GM12878 (cell line): ENCODE measurements at regions not wholly inside any gene's neighbourhood (a gene's known extent, or its start where the extent isn't known, plus 50 kb on each side); places are given as distances from the start of the nearest gene placed in this dataset.

Experiments used
- ATAC-seq: fragments of 200-7000 bp; cut with Tn5 transposase; 3 replicates; pipeline ENCODE4 v1.9.1; 2020; ENCODE audit warnings: mild to moderate bottlenecking, moderate library complexity
- BruUV-seq: library from RNA; stranded (reverse); fragments of 400-500 nt; replicated peaks from 2 replicates; lab custom pipeline; 2021; lab: Mats Ljungman, UMichigan
- CTCF ChIA-PET: fragments of 300-600 bp; sonication (Branson Sonifier 250); formaldehyde crosslinking; extraction: SDS; loops from one replicate; lab custom pipeline; 2021; ENCODE audit warnings: inconsistent platforms; lab: Yijun Ruan, JAX
- POLR2A ChIA-PET: fragments of 350-600 bp; formaldehyde crosslinking; extraction: SDS; loops from one replicate; lab custom pipeline; 2021; ENCODE audit warnings: inconsistent platforms; lab: Charles Lee
- RAD21 ChIA-PET: fragments of 300-600 bp; sonication (Branson Sonifier 250); formaldehyde crosslinking; loops from one replicate; lab custom pipeline; 2023; ENCODE audit warnings: antibody characterized with exemption; ENCODE audit not compliant: unreplicated experiment; lab: Charles Lee
- SMC1A ChIA-PET: fragments of 300-600 bp; sonication (Branson Sonifier 250); formaldehyde crosslinking; loops from one replicate; lab custom pipeline; 2023; ENCODE audit not compliant: unreplicated experiment, uncharacterized antibody; lab: Charles Lee
- DNase-seq: peaks from one replicate; pipeline ENCODE4 v3.0.0-alpha.2; 2011; ENCODE audit warnings: low read depth, low spot score
- FAIRE-seq: peaks from 3 replicates; lab custom pipeline; 2011; peaks lifted over from hg19 to GRCh38; lab: Jason Lieb, UNC
- H2AFZ ChIP-seq: 2 replicates; pipeline ENCODE4 v1.6.0; 2011; ENCODE audit warnings: low read depth, low read length, control low read depth; ENCODE audit not compliant: control insufficient read depth
- H3K27ac ChIP-seq: 2 replicates; pipeline ENCODE4 v1.5.1; 2011; ENCODE audit warnings: control low read depth; ENCODE audit not compliant: control insufficient read depth, insufficient read depth
- H3K27me3 ChIP-seq, 2 experiments: replicated peaks in 1 of 2; 2 replicates each; pipeline versions ENCODE4 v1.6.0 to v1.6.1; 2011; ENCODE audit warnings: low read length in 1 of 2; ENCODE audit not compliant: control insufficient read depth in 2 of 2, insufficient read depth in 2 of 2
- H3K36me3 ChIP-seq, 2 experiments: 2 replicates each; pipeline ENCODE4 v1.5.1; 2011; ENCODE audit warnings: low read length in 1 of 2; ENCODE audit not compliant: control insufficient read depth in 2 of 2, insufficient read depth in 2 of 2
- H3K4me1 ChIP-seq: 2 replicates; pipeline ENCODE4 v1.6.1; 2011; ENCODE audit warnings: mild to moderate bottlenecking, low read length, moderate library complexity, mixed read lengths; ENCODE audit not compliant: control insufficient read depth, insufficient read depth
- H3K4me2 ChIP-seq: 2 replicates; pipeline ENCODE4 v1.6.0; 2011; ENCODE audit warnings: control low read depth; ENCODE audit not compliant: control insufficient read depth, insufficient read depth
- H3K4me3 ChIP-seq: fragments of 200-600 bp; sonication (generic); 2 replicates; pipeline ENCODE4 v1.5.1; 2016
- H3K79me2 ChIP-seq: 2 replicates; pipeline ENCODE4 v1.6.0; 2011; ENCODE audit warnings: low read length; ENCODE audit not compliant: control insufficient read depth, insufficient read depth
- H3K9ac ChIP-seq: 2 replicates; pipeline ENCODE4 v1.8.0; 2011; ENCODE audit warnings: low read length, control low read depth, mixed read lengths; ENCODE audit not compliant: control insufficient read depth, insufficient read depth
- H3K9me3 ChIP-seq: replicated peaks from 3 replicates; pipeline ENCODE4 v1.5.1; 2011; ENCODE audit warnings: mild to moderate bottlenecking, low read length; ENCODE audit not compliant: control insufficient read depth, insufficient read depth
- H4K20me1 ChIP-seq: 2 replicates; pipeline ENCODE4 v1.6.0; 2011; ENCODE audit not compliant: control insufficient read depth, insufficient read depth
- ASH2L ChIP-seq: fragments of 300-600, 200-600 bp; sonication (generic); IDR thresholded peaks from 2 replicates; pipeline ENCODE4 v1.6.1; 2017; ENCODE audit warnings: low read depth, mild to moderate bottlenecking, borderline replicate concordance
- BHLHE40 ChIP-seq, 2 experiments: fragments of 450-650 bp in 1 of 2; IDR thresholded peaks; 2 replicates each; pipeline ENCODE4 v1.6.1; 2011 to 2017; ENCODE audit warnings: low read depth in 2 of 2, borderline replicate concordance in 1 of 2, improper control_type of control experiment in 1 of 2, low read length in 1 of 2, mild to moderate bottlenecking in 1 of 2
- BMI1 ChIP-seq: fragments of 450-650 bp; IDR thresholded peaks from 2 replicates; pipeline ENCODE4 v1.6.1; 2016; ENCODE audit warnings: mild to moderate bottlenecking, moderate library complexity, borderline replicate concordance
- EED ChIP-seq: sonication (generic); IDR thresholded peaks from 2 replicates; pipeline ENCODE4 v1.6.1; 2016; ENCODE audit warnings: antibody characterized with exemption, low read depth
- IKZF1 ChIP-seq: fragments of 450-650 bp; conservative IDR thresholded peaks from 2 replicates; pipeline ENCODE4 v1.6.1; 2017; ENCODE audit warnings: antibody characterized with exemption, mild to moderate bottlenecking
- IKZF2 ChIP-seq, 2 experiments: fragments of 450-650 bp; IDR thresholded peaks; 2 replicates each; pipeline ENCODE4 v1.6.1; 2017; ENCODE audit warnings: mild to moderate bottlenecking in 2 of 2, moderate library complexity in 2 of 2
- KLF5 ChIP-seq: fragments of 450-650 bp; IDR thresholded peaks from 2 replicates; pipeline ENCODE4 v1.6.1; 2014; ENCODE audit warnings: mild to moderate bottlenecking; ENCODE audit not compliant: partially characterized antibody
- MAX ChIP-seq: IDR thresholded peaks from 2 replicates; pipeline ENCODE4 v1.6.1; 2012; ENCODE audit warnings: low read depth, low read length, improper control_type of control experiment
- MYC ChIP-seq: IDR thresholded peaks from 2 replicates; pipeline ENCODE4 v1.6.1; 2011; ENCODE audit warnings: mild to moderate bottlenecking, low read length, moderate library complexity, inconsistent platforms; ENCODE audit not compliant: insufficient read depth, insufficient replicate concordance, insufficient read length, severe bottlenecking
- RBBP5 ChIP-seq: fragments of 200-600 bp; sonication (generic); conservative IDR thresholded peaks from 2 replicates; pipeline ENCODE4 v1.6.1; 2016
- REST ChIP-seq: IDR thresholded peaks from 2 replicates; pipeline ENCODE4 v1.6.1; 2012; ENCODE audit warnings: mild to moderate bottlenecking, low read depth, low read length
- RUNX3 ChIP-seq: IDR thresholded peaks from 2 replicates; pipeline ENCODE4 v1.6.1; 2012; ENCODE audit warnings: low read length, inconsistent platforms
- SMC3 ChIP-seq: IDR thresholded peaks from 2 replicates; pipeline ENCODE4 v1.6.1; 2011; ENCODE audit warnings: low read length, improper control_type of control experiment, borderline replicate concordance
- SUZ12 ChIP-seq: fragments of 200-600 bp; sonication (generic); IDR thresholded peaks from one replicate; pipeline ENCODE4 v1.6.1; 2018; ENCODE audit warnings: antibody characterized with exemption, mild to moderate bottlenecking; ENCODE audit not compliant: unreplicated experiment
- TAF1 ChIP-seq: IDR thresholded peaks from 2 replicates; pipeline ENCODE4 v1.6.1; 2011; ENCODE audit warnings: mild to moderate bottlenecking, low read depth, low read length, borderline replicate concordance
- TCF12 ChIP-seq: IDR thresholded peaks from 2 replicates; pipeline ENCODE4 v1.6.1; 2011; ENCODE audit warnings: low read depth, mild to moderate bottlenecking, low read length
- ZBTB33 ChIP-seq: fragments of 450-650 bp; IDR thresholded peaks from 2 replicates; pipeline ENCODE4 v1.6.1; 2017; ENCODE audit warnings: mild to moderate bottlenecking
- ZNF217 ChIP-seq: fragments of 450-650 bp; IDR thresholded peaks from 2 replicates; pipeline ENCODE4 v1.6.1; 2017; ENCODE audit warnings: antibody characterized with exemption, mild to moderate bottlenecking
- ZSCAN29 ChIP-seq: fragments of 450-650 bp; IDR thresholded peaks from 2 replicates; pipeline ENCODE4 v1.6.1; 2017; ENCODE audit warnings: mild to moderate bottlenecking, moderate library complexity
- ZZZ3 ChIP-seq: IDR thresholded peaks from 2 replicates; pipeline ENCODE4 v1.6.1; 2011; ENCODE audit warnings: low read depth; ENCODE audit not compliant: control insufficient read depth, insufficient read length
- WGBS: methylation state at CpG from one replicate; pipeline ENCODE4 v1.1.6; 2016; ENCODE audit warnings: low lambda C conversion rate; ENCODE audit not compliant: insufficient replicate concordance, insufficient coverage; ENCODE audit errors: missing lambda C conversion rate; 5-methylcytosine and 5-hydroxymethylcytosine counted together
- in situ Hi-C: fragments of 300-500 bp; cut with MboI; formaldehyde crosslinking; loops from 9 replicates; pipeline ENCODE4 v1.14.3; 2018; ENCODE audit warnings: mixed read lengths
- intact Hi-C: fragments of 100-400 bp; cut with micrococcal nuclease; formaldehyde crosslinking; loops from one replicate; pipeline ENCODE4 v1.14.2; 2022; ENCODE audit not compliant: unreplicated experiment

- no peak for TF ChIP-seq REST
- no peak for TF ChIP-seq KLF5
- no peak for TF ChIP-seq IKZF2 (IDR thresholded peaks at IDR 0.05)
- no peak for TF ChIP-seq RUNX3
- TF ChIP-seq TAF1: no peak
- TF ChIP-seq MYC: no peak
- TF ChIP-seq, all 136 proteins: peak for 0
Observed at GRCh38 chr9:91090130-91090410, 271.6 kb downstream of the AUH start (continued).

DNA sequence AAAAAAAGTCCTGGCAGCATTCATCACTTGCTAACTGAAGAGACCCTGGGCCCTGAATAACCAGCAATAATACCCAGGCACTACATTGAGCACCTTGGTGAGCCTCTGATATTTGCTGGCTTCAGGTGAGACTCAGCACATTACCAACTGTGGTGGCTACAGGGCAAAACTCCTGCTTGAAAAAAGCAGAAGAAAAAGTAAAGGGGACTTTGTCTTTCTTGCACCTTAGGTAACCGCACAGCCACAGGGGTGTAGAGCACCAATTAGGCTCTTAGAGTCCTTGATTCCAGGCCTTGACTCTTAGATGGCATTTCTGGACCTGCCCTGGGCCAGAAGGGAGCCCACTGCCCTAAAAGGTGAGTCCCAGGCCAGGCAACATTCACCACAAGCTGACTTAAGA lies 269.5 kb downstream of the AUH start:
- Histone ChIP-seq H3K4me2 (no peak overlapping the region), H3K27ac (no peak overlapping the region), H3K36me3 (no peaks in the 10 kb centered on the region), H4K20me1 (no peaks in the 10 kb centered on the region; the same call in 1 of the 2 replicates), H2AFZ (no peak overlapping the region), H3K4me3 (no peak overlapping the region), H3K9me3 (no peaks in the 10 kb centered on the region; the same call in 2 of the 3 replicates), H3K79me2 (no peaks in the 10 kb centered on the region), H3K9ac (no peak overlapping the region), H3K27me3 (peaks cover under 1 to 1% of the 10 kb centered on the region in 2 experiments; a peak in 3 of 4 replicates), H3K4me1 (no peaks in the 10 kb centered on the region)
- 40% methylated on average over 1 of the region's 1 CpG for WGBS
- no peak for ATAC-seq
- no peak for DNase-seq
- ChIA-PET RAD21 (no interaction called here), SMC1A (no interaction called here), POLR2A (no interaction called here), CTCF (no interaction called here)
- FAIRE-seq: no peak
- intact Hi-C loops: no loop called here
- no TSS peak for BruUV-seq
- in situ Hi-C loops: no loop called here
- TF ChIP-seq MAX (no peak), EED (no peak), ZZZ3 (no peak), BHLHE40 (IDR thresholded peaks at IDR 0.05; ENCODE audit: borderline replicate concordance in 1 of 2, low read depth in 2 of 2, low read length in 1 of 2) (no peak), TCF12 (no peak), ZSCAN29 (no peak), SUZ12 (no peak), BMI1 (no peak), ASH2L (no peak), ZNF217 (no peak), IKZF1 (no peak), SMC3 (no peak), ZBTB33 (no peak), RBBP5 (no peak)
